Stimulated activated CD4-positive, alpha-beta T cell treated with anti-CD3 and anti-CD28 coated beads, Interleukin-2, amount 100 ng/mL, for 24 hours (primary cell): ENCODE measurements at regions not wholly inside any gene's neighbourhood (a gene's known extent, or its start where the extent isn't known, plus 50 kb on each side); places are given as distances from the start of the nearest gene placed in this dataset.
"Not testable (repeated sequence)": the region's sequence is repeated elsewhere in the genome, so short reads cannot be mapped to it uniquely, and the experiment has no call there.

Source experiments
- DNase-seq, 2 donors: peaks; one replicate each; pipeline ENCODE4 v3.0.0-alpha.2; 2020

GRCh38 chr6:68053805-68054373 lies 581.2 kb upstream of the ADGRB3 start:
- DNase-seq, result no peak

- DNase-seq, result no peak
Observed at GRCh38 chr6:68052234-68052633, 582.8 kb upstream of the ADGRB3 start.

- DNase-seq, result no peak
Observed at GRCh38 chr6:68049562-68049961, 585.5 kb upstream of the ADGRB3 start.

- DNase-seq, result no peak
Observed at GRCh38 chr6:68046756-68047155, 588.3 kb upstream of the ADGRB3 start.

- no peak for DNase-seq
Observed at GRCh38 chr6:68046302-68046701, 588.8 kb upstream of the ADGRB3 start.

- DNase-seq, result no peak
Observed at GRCh38 chr6:68045193-68045592, 589.9 kb upstream of the ADGRB3 start.

- no peak for DNase-seq
Observed at GRCh38 chr6:68044264-68044663, 590.8 kb upstream of the ADGRB3 start.

- DNase-seq, result no peak
Observed at GRCh38 chr6:68043122-68043398, 592.0 kb upstream of the ADGRB3 start.

GRCh38 chr6:68042339-68043121 lies 592.6 kb upstream of the ADGRB3 start:
- no peak for DNase-seq

GRCh38 chr6:68040780-68041179 lies 594.3 kb upstream of the ADGRB3 start:
- DNase-seq, result no peak

GRCh38 chr6:68040312-68040778 lies 594.7 kb upstream of the ADGRB3 start:
- DNase-seq, result no peak

- no peak for DNase-seq
Observed at GRCh38 chr6:68039641-68040311, 595.3 kb upstream of the ADGRB3 start.

GRCh38 chr6:68038815-68039408 lies 596.2 kb upstream of the ADGRB3 start:
- DNase-seq, result no peak

- no peak for DNase-seq
Observed at GRCh38 chr6:68032217-68032616, 602.9 kb upstream of the ADGRB3 start.

- DNase-seq, result no peak
Observed at GRCh38 chr6:68031054-68031453, 604.0 kb upstream of the ADGRB3 start.

- no peak for DNase-seq
Observed at GRCh38 chr6:68026483-68026882, 608.6 kb upstream of the ADGRB3 start.

GRCh38 chr6:68025764-68026163 lies 609.3 kb upstream of the ADGRB3 start:
- no peak for DNase-seq

- DNase-seq, result no peak
Observed at GRCh38 chr6:68024570-68025269, 610.4 kb upstream of the ADGRB3 start.

- DNase-seq, result not testable (repeated sequence)
Observed at GRCh38 chr6:68022968-68023367, 612.1 kb upstream of the ADGRB3 start.

- no peak for DNase-seq
Observed at GRCh38 chr6:68013780-68014515, 621.1 kb upstream of the ADGRB3 start.

- DNase-seq, result no peak
Observed at GRCh38 chr6:68012822-68013221, 622.3 kb upstream of the ADGRB3 start.

- no peak for DNase-seq
Observed at GRCh38 chr6:68010936-68011335, 624.1 kb upstream of the ADGRB3 start.

GRCh38 chr6:68008445-68008844 lies 626.6 kb upstream of the ADGRB3 start:
- no peak for DNase-seq
